HepG2 (cell line): ENCODE measurements at regions not wholly inside any gene's neighbourhood (a gene's known extent, or its start where the extent isn't known, plus 50 kb on each side); places are given as distances from the start of the nearest gene placed in this dataset.

ENCODE experiments used
- ATAC-seq: fragments of 200-7000 bp; cut with Tn5 transposase; 3 replicates; pipeline ENCODE4 v1.9.1; 2020; ENCODE audit warnings: mild to moderate bottlenecking, moderate library complexity
- BruUV-seq: library from RNA; stranded (reverse); fragments of 400-500 nt; replicated peaks from 2 replicates; lab custom pipeline; 2021; lab: Mats Ljungman, UMichigan
- CTCF ChIA-PET: fragments of 300-600 bp; formaldehyde crosslinking; extraction: SDS; loops from one replicate; lab custom pipeline; 2021; ENCODE audit warnings: low total read pairs, inconsistent platforms, low intra/inter-chr PET ratio; lab: Yijun Ruan, JAX
- POLR2A ChIA-PET: fragments of 350-600 bp; sonication (Branson Sonifier 250); formaldehyde crosslinking; loops from one replicate; lab custom pipeline; 2020; ENCODE audit warnings: antibody characterized with exemption, inconsistent platforms; lab: Yijun Ruan, JAX
- DNase-seq: peaks from one replicate; pipeline ENCODE4 v3.0.0-alpha.2; 2015; ENCODE audit warnings: low spot score
- FAIRE-seq: peaks from 3 replicates; lab custom pipeline; 2011; peaks lifted over from hg19 to GRCh38; lab: Jason Lieb, UNC
- H2AFZ ChIP-seq: one replicate; pipeline ENCODE4 v1.6.1; 2011; ENCODE audit warnings: low read length, inconsistent platforms
- H3K27ac ChIP-seq: fragments of 300-600 bp; 3 replicates; pipeline ENCODE4 v1.8.0; 2011; ENCODE audit warnings: mixed run types, mild to moderate bottlenecking, mixed read lengths, low read length, inconsistent platforms; ENCODE audit not compliant: insufficient read depth; ENCODE audit errors: extremely low read length
- H3K27me3 ChIP-seq, 2 experiments: fragments of 200-600 bp in 1 of 2; 2 replicates in 1 of 2; 3 replicates in 1 of 2; pipeline versions ENCODE4 v1.6.0 to v1.8.0; 2011; ENCODE audit warnings: low read length in 2 of 2, mild to moderate bottlenecking in 2 of 2, moderate library complexity in 2 of 2, inconsistent platforms in 1 of 2; ENCODE audit not compliant: insufficient read depth in 2 of 2, control insufficient read depth in 1 of 2
- H3K36me3 ChIP-seq, 2 experiments: fragments of 200-600 bp in 1 of 2; replicated peaks in 1 of 2; 2 replicates in 1 of 2; 3 replicates in 1 of 2; pipeline versions ENCODE4 v1.5.1 to v1.8.0; 2011; ENCODE audit warnings: low read length in 2 of 2, inconsistent platforms in 1 of 2; ENCODE audit not compliant: insufficient read depth in 2 of 2, control insufficient read depth in 1 of 2
- H3K4me1 ChIP-seq: 2 replicates; pipeline ENCODE4 v1.5.1; 2012; ENCODE audit warnings: low read length, inconsistent platforms; ENCODE audit not compliant: insufficient read depth
- H3K4me2 ChIP-seq: 2 replicates; pipeline ENCODE4 v1.6.0; 2011; ENCODE audit warnings: low read depth, low read length, inconsistent platforms
- H3K4me3 ChIP-seq, 3 experiments: fragments of 200-600 bp in 1 of 3; sonication (generic), shearing (Covaris generic) in 1 of 3; replicated peaks in 1 of 3; 2 replicates each; pipeline ENCODE4 v1.5.1; 2011 to 2016; ENCODE audit warnings: low read length in 3 of 3, inconsistent platforms in 2 of 3, low read depth in 2 of 3, mild to moderate bottlenecking in 2 of 3, control low read depth in 1 of 3, mixed read lengths in 1 of 3; ENCODE audit not compliant: insufficient read depth in 1 of 3
- H3K79me2 ChIP-seq: one replicate; pipeline ENCODE4 v1.6.1; 2011; ENCODE audit warnings: low read length, inconsistent platforms; ENCODE audit not compliant: insufficient read depth
- H3K9ac ChIP-seq: 2 replicates; pipeline ENCODE4 v1.6.0; 2011; ENCODE audit warnings: mild to moderate bottlenecking, low read depth, low read length, inconsistent platforms; ENCODE audit not compliant: insufficient read depth
- H3K9me3 ChIP-seq: 2 replicates; pipeline ENCODE4 v1.5.1; 2012; ENCODE audit warnings: mild to moderate bottlenecking, low read length
- H4K20me1 ChIP-seq: 2 replicates; pipeline ENCODE4 v1.6.0; 2011; ENCODE audit warnings: inconsistent platforms, mild to moderate bottlenecking, low read length, moderate library complexity; ENCODE audit not compliant: insufficient read depth
- BHLHE40 ChIP-seq: IDR thresholded peaks from 2 replicates; pipeline ENCODE4 v1.6.1; 2011; ENCODE audit warnings: low read length, improper control_type of control experiment
- CCAR2 ChIP-seq: fragments of 200-400 bp; formaldehyde crosslinking; optimal IDR thresholded peaks from 2 replicates; pipeline ENCODE3; 2018; ENCODE audit warnings: low read depth, mild to moderate bottlenecking, low read length, moderate library complexity
- GABPA ChIP-seq, 2 experiments: IDR thresholded peaks; 2 replicates each; pipeline ENCODE4 v1.6.1; 2011 to 2016; ENCODE audit warnings: low read depth in 2 of 2, low read length in 1 of 2, missing biosample characterization in 1 of 2, missing genetic modification characterization in 1 of 2
- MED1 ChIP-seq: sonication (generic); formaldehyde crosslinking; IDR thresholded peaks from 2 replicates; pipeline ENCODE4 v1.4.0; 2020; ENCODE audit warnings: missing genetic modification reagents
- MEF2D ChIP-seq: sonication (generic); formaldehyde crosslinking; IDR thresholded peaks from 2 replicates; pipeline ENCODE4 v1.5.1; 2020; ENCODE audit warnings: mild to moderate bottlenecking, missing genetic modification reagents
- MTA3 ChIP-seq: sonication (generic); formaldehyde crosslinking; IDR thresholded peaks from 2 replicates; pipeline ENCODE4 v1.4.0; 2020; ENCODE audit warnings: missing genetic modification reagents
- TBX2 ChIP-seq: sonication (generic); formaldehyde crosslinking; IDR thresholded peaks from 2 replicates; pipeline ENCODE4 v1.5.0; 2020; ENCODE audit warnings: missing genetic modification reagents, mild to moderate bottlenecking, borderline replicate concordance
- ZEB1 ChIP-seq: IDR thresholded peaks from 2 replicates; pipeline ENCODE4 v1.6.1; 2012; ENCODE audit warnings: mild to moderate bottlenecking, low read depth, inconsistent platforms; ENCODE audit not compliant: insufficient replicate concordance
- ZNF337 ChIP-seq: sonication (generic); formaldehyde crosslinking; IDR thresholded peaks from 2 replicates; pipeline ENCODE4 v1.5.1; 2020; ENCODE audit warnings: missing genetic modification reagents, low read depth, mild to moderate bottlenecking, borderline replicate concordance
- WGBS: methylation state at CpG from one replicate; pipeline ENCODE4 v1.1.6; 2017; ENCODE audit warnings: low lambda C conversion rate; 5-methylcytosine and 5-hydroxymethylcytosine counted together
- in situ Hi-C: cut with HindIII; loops from 2 replicates; pipeline ENCODE4 v1.10.0; 2017; ENCODE audit warnings: low pct_unique_long_range_greater_than_20kb; ENCODE audit not compliant: extremely low pct_ligation_motif_present
- intact Hi-C: fragments of 100-400 bp; cut with micrococcal nuclease; formaldehyde crosslinking; loops from one replicate; pipeline ENCODE4 v1.10.0; 2022; ENCODE audit not compliant: unreplicated experiment
- TF ChIP-seq, protein P1 (sequence below): sonication (generic); formaldehyde crosslinking; IDR thresholded peaks from 2 replicates; pipeline ENCODE4 v1.4.0; 2020; ENCODE audit warnings: missing genetic modification reagents; ENCODE audit errors: not compliant biosample characterization
- TF ChIP-seq, protein P2 (sequence below): sonication (generic); formaldehyde crosslinking; IDR thresholded peaks from 2 replicates; pipeline ENCODE4 v1.5.0; 2020; ENCODE audit warnings: mild to moderate bottlenecking, missing genetic modification reagents, borderline replicate concordance
- TF ChIP-seq, protein P3 (sequence below): sonication (generic); formaldehyde crosslinking; IDR thresholded peaks from 2 replicates; pipeline ENCODE4 v1.4.0; 2020; ENCODE audit warnings: mild to moderate bottlenecking, missing genetic modification reagents
- TF ChIP-seq, protein P4 (sequence below): sonication (generic); formaldehyde crosslinking; IDR thresholded peaks from 2 replicates; pipeline ENCODE4 v1.4.0; 2020; ENCODE audit warnings: mild to moderate bottlenecking, missing genetic modification reagents
- TF ChIP-seq, protein P5 (sequence below): sonication (generic); formaldehyde crosslinking; IDR thresholded peaks from 2 replicates; pipeline ENCODE4 v1.5.0; 2020; ENCODE audit warnings: mild to moderate bottlenecking, missing genetic modification reagents

DNA sequence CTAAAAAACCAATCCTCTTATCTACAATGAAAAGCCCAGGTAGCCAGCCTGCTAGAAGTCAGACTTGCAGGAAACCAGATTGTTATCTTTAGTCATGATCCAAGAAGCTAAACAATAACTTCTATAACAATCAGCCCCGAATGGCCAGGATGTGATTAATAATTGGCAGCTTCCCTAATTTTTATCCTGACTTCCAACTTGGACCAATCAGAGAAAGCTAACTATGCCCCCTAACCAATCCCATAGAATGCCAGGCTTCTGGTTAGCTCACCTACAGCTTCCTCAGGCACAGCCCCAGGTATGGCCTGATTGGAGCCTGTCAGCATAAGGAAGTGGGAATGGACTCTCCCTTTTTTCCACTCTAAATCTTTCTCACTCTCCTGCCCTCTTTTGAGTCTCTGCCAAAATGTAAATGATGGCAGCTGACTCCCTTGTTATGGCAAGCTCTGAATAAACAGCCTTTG lies 394.9 kb downstream of the DLEU7 start (continued):
- TF ChIP-seq, protein P1, sequence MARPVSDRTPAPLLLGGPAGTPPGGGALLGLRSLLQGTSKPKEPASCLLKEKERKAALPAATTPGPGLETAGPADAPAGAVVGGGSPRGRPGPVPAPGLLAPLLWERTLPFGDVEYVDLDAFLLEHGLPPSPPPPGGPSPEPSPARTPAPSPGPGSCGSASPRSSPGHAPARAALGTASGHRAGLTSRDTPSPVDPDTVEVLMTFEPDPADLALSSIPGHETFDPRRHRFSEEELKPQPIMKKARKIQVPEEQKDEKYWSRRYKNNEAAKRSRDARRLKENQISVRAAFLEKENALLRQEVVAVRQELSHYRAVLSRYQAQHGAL (CRISPR knock-in tag) = no peak
- TF ChIP-seq MED1 = no peak
- no peak for TF ChIP-seq ZNF337 (CRISPR knock-in tag)
- no peak for TF ChIP-seq CCAR2
- TF ChIP-seq, protein P2, sequence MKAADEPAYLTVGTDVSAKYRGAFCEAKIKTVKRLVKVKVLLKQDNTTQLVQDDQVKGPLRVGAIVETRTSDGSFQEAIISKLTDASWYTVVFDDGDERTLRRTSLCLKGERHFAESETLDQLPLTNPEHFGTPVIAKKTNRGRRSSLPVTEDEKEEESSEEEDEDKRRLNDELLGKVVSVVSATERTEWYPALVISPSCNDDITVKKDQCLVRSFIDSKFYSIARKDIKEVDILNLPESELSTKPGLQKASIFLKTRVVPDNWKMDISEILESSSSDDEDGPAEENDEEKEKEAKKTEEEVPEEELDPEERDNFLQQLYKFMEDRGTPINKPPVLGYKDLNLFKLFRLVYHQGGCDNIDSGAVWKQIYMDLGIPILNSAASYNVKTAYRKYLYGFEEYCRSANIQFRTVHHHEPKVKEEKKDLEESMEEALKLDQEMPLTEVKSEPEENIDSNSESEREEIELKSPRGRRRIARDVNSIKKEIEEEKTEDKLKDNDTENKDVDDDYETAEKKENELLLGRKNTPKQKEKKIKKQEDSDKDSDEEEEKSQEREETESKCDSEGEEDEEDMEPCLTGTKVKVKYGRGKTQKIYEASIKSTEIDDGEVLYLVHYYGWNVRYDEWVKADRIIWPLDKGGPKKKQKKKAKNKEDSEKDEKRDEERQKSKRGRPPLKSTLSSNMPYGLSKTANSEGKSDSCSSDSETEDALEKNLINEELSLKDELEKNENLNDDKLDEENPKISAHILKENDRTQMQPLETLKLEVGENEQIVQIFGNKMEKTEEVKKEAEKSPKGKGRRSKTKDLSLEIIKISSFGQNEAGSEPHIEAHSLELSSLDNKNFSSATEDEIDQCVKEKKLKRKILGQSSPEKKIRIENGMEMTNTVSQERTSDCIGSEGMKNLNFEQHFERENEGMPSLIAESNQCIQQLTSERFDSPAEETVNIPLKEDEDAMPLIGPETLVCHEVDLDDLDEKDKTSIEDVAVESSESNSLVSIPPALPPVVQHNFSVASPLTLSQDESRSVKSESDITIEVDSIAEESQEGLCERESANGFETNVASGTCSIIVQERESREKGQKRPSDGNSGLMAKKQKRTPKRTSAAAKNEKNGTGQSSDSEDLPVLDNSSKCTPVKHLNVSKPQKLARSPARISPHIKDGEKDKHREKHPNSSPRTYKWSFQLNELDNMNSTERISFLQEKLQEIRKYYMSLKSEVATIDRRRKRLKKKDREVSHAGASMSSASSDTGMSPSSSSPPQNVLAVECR (CRISPR knock-in tag) = no peak

DNA sequence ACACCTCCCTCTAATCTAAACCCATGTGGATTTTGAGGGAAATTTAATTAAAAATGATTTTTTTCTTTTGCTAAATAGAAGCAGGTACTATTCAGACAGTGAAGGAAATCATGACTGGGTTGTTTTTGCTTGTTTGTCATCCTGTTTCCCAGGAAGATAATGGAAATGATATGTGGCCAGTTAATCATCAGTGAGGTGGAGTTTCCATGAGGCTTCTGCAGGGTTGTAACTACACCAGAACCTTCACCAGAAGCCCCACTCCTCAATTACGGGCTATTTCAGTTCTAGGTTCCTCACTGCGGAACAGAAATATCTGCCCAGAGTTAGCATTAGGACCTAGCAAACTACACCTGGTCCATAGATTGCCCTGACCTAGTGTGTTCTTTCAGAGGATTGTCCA lies 394.0 kb downstream of the DLEU7 start:
- BruUV-seq = no TSS peak
- ATAC-seq = no peak
- intact Hi-C loops = no loop called here
- no peaks in the 10 kb centered on the region for H3K79me2 ChIP-seq
- FAIRE-seq = no peak
- H3K4me3 ChIP-seq = no peak overlapping the region
- no peaks in the 10 kb centered on the region for H3K4me1 ChIP-seq
- H3K4me2 ChIP-seq = no peak overlapping the region
- H3K27me3 ChIP-seq = no peaks in the 10 kb centered on the region
- no peaks in the 10 kb centered on the region for H4K20me1 ChIP-seq
- ChIA-PET POLR2A (no interaction called here), CTCF (no interaction called here)
- in situ Hi-C loops = no loop called here
- H3K9ac ChIP-seq = no peak overlapping the region
- 100% methylated on average over 2 of the region's 2 CpGs for WGBS
- no peak overlapping the region for H2AFZ ChIP-seq
- H3K27ac ChIP-seq = no peak overlapping the region
- DNase-seq = no peak
- H3K36me3 ChIP-seq = peaks cover 2 to 3% of the 10 kb centered on the region in 2 experiments; a peak in 2 of 5 replicates
- no peaks in the 10 kb centered on the region for H3K9me3 ChIP-seq
- TF ChIP-seq, protein P3, sequence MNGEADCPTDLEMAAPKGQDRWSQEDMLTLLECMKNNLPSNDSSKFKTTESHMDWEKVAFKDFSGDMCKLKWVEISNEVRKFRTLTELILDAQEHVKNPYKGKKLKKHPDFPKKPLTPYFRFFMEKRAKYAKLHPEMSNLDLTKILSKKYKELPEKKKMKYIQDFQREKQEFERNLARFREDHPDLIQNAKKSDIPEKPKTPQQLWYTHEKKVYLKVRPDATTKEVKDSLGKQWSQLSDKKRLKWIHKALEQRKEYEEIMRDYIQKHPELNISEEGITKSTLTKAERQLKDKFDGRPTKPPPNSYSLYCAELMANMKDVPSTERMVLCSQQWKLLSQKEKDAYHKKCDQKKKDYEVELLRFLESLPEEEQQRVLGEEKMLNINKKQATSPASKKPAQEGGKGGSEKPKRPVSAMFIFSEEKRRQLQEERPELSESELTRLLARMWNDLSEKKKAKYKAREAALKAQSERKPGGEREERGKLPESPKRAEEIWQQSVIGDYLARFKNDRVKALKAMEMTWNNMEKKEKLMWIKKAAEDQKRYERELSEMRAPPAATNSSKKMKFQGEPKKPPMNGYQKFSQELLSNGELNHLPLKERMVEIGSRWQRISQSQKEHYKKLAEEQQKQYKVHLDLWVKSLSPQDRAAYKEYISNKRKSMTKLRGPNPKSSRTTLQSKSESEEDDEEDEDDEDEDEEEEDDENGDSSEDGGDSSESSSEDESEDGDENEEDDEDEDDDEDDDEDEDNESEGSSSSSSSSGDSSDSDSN (CRISPR knock-in tag) = no peak
- TF ChIP-seq MTA3 (no peak), TBX2 (CRISPR knock-in tag) (no peak), BHLHE40 (no peak), ZEB1 (no peak), GABPA (IDR thresholded peaks at IDR 0.05; ENCODE audit: low read depth, low read length) (no peak), GABPA (CRISPR knock-in tag; IDR thresholded peaks at IDR 0.05; ENCODE audit: low read depth) (no peak), MEF2D (CRISPR knock-in tag) (no peak)
- TF ChIP-seq, protein P4, sequence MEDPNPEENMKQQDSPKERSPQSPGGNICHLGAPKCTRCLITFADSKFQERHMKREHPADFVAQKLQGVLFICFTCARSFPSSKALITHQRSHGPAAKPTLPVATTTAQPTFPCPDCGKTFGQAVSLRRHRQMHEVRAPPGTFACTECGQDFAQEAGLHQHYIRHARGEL (CRISPR knock-in tag) = no peak
- TF ChIP-seq, protein P5, sequence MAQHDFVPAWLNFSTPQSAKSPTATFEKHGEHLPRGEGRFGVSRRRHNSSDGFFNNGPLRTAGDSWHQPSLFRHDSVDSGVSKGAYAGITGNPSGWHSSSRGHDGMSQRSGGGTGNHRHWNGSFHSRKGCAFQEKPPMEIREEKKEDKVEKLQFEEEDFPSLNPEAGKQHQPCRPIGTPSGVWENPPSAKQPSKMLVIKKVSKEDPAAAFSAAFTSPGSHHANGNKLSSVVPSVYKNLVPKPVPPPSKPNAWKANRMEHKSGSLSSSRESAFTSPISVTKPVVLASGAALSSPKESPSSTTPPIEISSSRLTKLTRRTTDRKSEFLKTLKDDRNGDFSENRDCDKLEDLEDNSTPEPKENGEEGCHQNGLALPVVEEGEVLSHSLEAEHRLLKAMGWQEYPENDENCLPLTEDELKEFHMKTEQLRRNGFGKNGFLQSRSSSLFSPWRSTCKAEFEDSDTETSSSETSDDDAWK (CRISPR knock-in tag) = no peak
